GM21786 (cell line): ENCODE measurements at regions not wholly inside any gene's neighbourhood (a gene's known extent, or its start where the extent isn't known, plus 50 kb on each side); places are given as distances from the start of the nearest gene placed in this dataset.
A peak's percentile ranks its signal among the peaks of the same experiment; 100 is the strongest.

Experiments used
- ATAC-seq: cut with Tn5 transposase; IDR thresholded peaks from one replicate; pipeline ENCODE4 v1.9.1; 2021; ENCODE audit not compliant: unreplicated experiment

DNA sequence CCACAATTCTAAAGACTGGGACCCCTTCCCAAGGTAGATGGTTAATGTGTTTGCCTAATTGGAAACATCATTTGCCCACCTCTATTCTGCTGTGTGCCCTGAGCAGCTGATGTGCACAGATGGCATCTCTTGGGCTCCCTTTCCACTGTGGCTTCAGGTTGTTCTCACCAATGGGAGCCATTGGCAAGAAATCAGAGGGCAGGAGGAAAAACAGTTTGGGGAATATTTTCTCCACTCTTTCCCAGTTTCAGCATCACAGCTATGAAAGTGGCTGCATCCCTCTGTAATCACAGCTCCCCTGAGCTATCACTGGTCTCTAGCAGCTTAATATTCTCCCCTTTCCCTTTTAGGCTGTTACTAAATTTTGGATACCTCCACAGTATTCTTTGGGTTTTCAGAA lies 911.6 kb upstream of the SEMA6A start:
- no peak for ATAC-seq

DNA sequence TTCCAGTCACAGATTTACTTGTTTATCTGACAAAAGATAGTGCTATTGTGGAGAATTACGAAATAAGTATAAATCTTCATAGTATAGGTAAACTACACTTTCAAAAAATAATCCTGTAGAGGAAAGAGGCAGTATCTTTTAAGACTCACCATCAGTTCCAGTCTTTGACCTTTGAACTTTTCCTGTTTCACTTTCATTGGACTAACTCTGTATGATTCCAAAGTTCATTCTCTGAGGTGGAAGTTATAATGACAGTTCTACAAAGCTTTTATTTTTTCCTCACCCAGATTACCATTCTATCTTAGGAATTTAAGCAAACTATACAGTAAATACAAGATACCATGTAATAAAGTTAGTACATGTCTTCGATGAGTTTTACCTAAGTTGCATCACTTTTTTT lies 901.3 kb upstream of the SEMA6A start:
- ATAC-seq = no peak

DNA sequence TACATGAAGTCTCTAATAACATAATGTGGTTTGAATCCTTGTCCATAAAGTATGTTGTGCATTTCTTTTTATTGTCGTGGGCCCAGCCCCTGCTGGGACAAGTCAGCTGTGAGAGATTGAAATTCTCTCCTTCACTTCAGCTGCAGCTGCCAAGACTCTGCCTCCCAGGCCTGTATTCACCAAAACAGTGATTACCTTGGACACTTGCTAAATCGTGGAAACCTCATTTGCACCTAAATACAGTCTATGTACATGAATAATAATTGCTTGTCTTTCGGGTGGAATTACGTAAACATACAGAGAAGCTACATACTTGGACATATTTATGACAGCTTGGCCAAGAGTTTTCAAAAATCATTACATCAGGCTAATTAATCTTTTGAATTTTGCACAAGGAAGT lies 898.5 kb upstream of the SEMA6A start:
- no peak for ATAC-seq

- no peak for ATAC-seq
Measured at GRCh38 chr5:117463881-117464570, 889.4 kb upstream of the SEMA6A start.

GRCh38 chr5:117461966-117462365 lies 887.3 kb upstream of the SEMA6A start:
- no peak for ATAC-seq

GRCh38 chr5:117461403-117461802 lies 886.8 kb upstream of the SEMA6A start:
- peak; percentile 80 for ATAC-seq

- no peak for ATAC-seq
Measured at GRCh38 chr5:117457656-117458055, 883.0 kb upstream of the SEMA6A start.

DNA sequence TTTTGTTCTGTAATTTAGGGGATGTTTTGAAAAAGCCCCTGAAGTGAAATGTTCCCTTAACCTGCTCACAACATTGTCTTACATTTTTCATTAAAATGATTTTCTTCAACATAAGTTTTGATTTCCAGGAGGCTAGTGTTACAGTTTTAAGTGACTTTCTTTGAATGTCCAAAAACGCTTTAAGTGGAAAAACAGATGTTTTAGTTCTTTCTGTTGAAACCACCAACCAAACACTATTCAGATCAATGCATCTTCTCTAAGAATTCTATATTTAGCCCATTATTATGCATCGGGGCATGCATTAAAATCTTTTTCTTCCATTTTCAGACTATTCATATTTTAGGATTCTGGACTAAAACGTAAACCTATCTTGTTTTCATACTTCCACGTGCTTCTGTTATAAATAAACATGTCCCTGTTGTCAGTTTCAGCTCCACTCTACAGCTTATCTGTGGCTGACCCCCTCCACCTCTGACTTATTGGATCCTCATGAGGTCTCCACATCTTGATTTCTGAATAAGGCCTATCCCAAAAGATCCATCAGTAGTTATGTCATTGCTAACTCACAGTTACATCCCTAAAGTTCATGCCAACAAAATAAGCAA lies 882.3 kb upstream of the SEMA6A start:
- no peak for ATAC-seq

GRCh38 chr5:117455236-117456233 lies 880.9 kb upstream of the SEMA6A start:
- peak; percentile 39 for ATAC-seq

GRCh38 chr5:117454716-117455212 lies 880.1 kb upstream of the SEMA6A start:
- ATAC-seq = peak; percentile 86

- no peak for ATAC-seq
Measured at GRCh38 chr5:117436846-117437245, 862.2 kb upstream of the SEMA6A start.

- no peak for ATAC-seq
Measured at GRCh38 chr5:117435203-117435602, 860.6 kb upstream of the SEMA6A start.

GRCh38 chr5:117434254-117434653 lies 859.6 kb upstream of the SEMA6A start:
- ATAC-seq = no peak

DNA sequence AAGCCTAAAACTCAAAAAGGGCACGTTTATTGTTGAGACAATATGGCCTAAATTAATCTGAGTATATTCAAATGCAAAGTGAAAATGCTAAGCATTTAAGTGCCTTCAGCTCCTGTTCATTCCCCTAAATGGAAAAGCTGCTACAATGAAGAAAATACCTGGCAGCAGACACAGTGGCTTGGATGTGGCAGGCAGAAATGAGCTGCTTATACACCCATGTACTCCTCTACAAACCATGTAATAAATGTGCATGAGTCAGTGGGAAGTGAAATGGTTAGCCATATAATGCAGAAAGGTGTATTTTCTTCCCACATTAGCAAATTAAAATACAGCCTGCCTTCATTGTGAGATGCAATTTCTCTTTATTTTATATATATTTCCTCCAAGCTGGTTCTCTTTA lies 859.2 kb upstream of the SEMA6A start:
- no peak for ATAC-seq

GRCh38 chr5:117431091-117431490 lies 856.5 kb upstream of the SEMA6A start:
- ATAC-seq = no peak

- ATAC-seq = no peak
Measured at GRCh38 chr5:117425163-117425562, 850.5 kb upstream of the SEMA6A start.

GRCh38 chr5:117424559-117424958 lies 849.9 kb upstream of the SEMA6A start:
- no peak for ATAC-seq

DNA sequence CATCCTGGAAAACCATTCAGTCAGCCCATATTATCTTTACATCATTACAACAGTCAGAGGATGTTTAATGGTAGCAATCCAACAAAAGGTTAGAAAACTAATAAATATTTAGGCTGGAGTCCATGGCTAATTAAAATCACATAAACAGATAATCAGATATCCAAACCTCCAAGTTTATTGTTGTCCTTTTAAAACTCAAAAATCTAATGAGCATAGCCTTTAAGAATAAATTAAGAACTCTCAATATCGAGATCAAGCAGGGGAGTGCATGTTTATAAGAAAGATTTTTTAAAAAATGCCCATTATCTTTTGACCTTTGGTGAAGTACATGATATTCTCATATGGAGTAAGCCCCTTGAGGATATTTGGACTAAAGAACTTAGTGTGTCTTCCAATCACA lies 842.9 kb upstream of the SEMA6A start:
- ATAC-seq = no peak

DNA sequence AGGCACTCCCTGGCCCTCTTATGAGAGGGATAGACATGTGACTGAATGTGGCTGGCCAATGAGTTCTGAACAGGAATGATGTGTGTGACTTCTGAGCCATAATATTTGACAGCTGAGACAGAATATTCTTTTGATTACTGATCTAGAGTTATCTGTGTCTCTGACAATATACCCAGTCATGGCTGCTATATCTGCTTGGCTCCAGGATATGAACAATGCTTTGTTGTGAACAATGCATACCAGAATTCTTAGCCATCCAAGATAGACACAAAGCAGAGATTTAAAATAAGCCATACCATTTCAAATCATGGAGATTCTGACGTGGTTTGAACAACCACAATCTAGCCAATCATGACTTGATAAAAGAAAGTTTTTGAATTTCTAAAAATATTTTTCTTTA lies 840.3 kb upstream of the SEMA6A start:
- ATAC-seq = no peak

DNA sequence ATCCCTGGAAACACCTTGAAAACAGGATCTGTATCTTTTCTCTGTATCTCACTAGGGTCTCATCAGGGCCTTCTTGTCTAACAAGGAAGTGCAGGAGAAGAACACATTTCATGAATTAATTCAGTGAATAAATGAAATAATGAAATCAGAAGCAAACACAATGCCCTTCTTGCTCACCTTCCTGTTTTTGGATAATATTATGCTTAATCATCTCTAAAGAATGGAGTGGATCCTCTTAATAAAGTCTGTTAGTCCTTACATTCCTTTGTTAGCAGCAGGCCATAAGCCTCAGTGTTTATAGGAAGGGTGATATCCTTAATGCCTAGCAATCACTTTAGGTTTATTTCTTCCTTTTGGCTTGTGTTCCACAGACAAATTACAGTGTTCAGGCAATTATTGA lies 837.1 kb upstream of the SEMA6A start:
- no peak for ATAC-seq

- ATAC-seq = no peak
Measured at GRCh38 chr5:117405197-117405596, 830.6 kb upstream of the SEMA6A start.
